ENCODE measurements at regions not wholly inside any gene's neighbourhood (a gene's known extent, or its start where the extent isn't known, plus 50 kb on each side); places are given as distances from the start of the nearest gene placed in this dataset.

DNA sequence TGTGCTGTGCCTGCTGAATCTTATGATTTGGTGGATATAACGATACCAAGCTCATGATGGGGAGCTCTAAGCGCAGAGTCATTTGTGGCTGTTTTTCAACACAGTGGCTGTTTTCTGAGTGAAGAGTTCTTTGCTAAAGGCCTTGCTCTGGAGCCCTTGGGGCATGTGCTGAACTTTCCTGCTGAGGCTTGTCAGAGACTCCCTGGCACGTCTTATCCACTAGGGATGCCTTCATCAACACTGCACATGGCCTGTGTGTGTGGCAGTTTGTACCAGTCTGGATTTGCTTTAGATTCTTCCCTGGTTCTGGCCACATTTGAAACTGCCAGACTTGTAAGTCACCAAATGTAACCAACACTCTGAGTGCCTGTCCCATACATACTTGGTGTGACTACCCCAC is 188.2 kb downstream of the DMRT2 start:
- H3K4me3 ChIP-seq = no peak overlapping the region
- DNase-seq (ENCODE audit: low read depth in 1 of 2, low spot score in 1 of 2) = no peak
- TF ChIP-seq, protein P1, sequence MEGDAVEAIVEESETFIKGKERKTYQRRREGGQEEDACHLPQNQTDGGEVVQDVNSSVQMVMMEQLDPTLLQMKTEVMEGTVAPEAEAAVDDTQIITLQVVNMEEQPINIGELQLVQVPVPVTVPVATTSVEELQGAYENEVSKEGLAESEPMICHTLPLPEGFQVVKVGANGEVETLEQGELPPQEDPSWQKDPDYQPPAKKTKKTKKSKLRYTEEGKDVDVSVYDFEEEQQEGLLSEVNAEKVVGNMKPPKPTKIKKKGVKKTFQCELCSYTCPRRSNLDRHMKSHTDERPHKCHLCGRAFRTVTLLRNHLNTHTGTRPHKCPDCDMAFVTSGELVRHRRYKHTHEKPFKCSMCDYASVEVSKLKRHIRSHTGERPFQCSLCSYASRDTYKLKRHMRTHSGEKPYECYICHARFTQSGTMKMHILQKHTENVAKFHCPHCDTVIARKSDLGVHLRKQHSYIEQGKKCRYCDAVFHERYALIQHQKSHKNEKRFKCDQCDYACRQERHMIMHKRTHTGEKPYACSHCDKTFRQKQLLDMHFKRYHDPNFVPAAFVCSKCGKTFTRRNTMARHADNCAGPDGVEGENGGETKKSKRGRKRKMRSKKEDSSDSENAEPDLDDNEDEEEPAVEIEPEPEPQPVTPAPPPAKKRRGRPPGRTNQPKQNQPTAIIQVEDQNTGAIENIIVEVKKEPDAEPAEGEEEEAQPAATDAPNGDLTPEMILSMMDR (IDR thresholded peaks at IDR 0.05; ENCODE audit: low read depth, low read length) = no peak
- H3K27ac ChIP-seq = no peak overlapping the region
- H3K36me3 ChIP-seq = no peaks in the 10 kb centered on the region
- no peaks in the 10 kb centered on the region for H3K4me1 ChIP-seq (ENCODE audit: low read depth)
- H3K9me3 ChIP-seq (ENCODE audit: low read depth) = no peaks in the 10 kb centered on the region
- no peaks in the 10 kb centered on the region for H3K27me3 ChIP-seq

DNA sequence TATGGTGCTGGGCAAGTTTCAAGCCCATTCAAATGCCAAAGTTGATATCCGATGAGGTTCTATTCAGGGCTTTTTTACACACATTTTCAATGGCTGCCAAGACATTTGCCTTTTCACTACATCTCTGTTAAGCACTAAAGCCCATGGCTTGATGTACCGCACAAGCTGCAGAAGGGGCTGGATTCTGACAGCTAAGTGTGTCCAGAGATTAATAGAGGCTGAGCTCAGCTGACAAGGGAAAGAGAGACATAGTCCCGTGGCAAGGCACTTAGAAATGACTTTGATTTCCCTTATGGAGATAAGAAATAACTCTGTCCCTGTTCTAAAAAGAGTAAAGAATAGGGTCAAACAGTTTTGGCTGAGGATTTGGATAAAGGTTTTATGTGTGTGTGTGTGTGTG is 198.6 kb downstream of the DMRT2 start:
- no peak overlapping the region for H3K4me3 ChIP-seq
- TF ChIP-seq, protein P1 (IDR thresholded peaks at IDR 0.05; ENCODE audit: low read depth, low read length) = no peak
- no peaks in the 10 kb centered on the region for H3K4me1 ChIP-seq (ENCODE audit: low read depth)
- H3K27me3 ChIP-seq = no peaks in the 10 kb centered on the region
- no peak overlapping the region for H3K27ac ChIP-seq
- H3K9me3 ChIP-seq (ENCODE audit: low read depth) = no peaks in the 10 kb centered on the region
- peak in 1 of 2 donors; percentile 74 for DNase-seq (ENCODE audit: low read depth in 1 of 2, low spot score in 1 of 2)
- H3K36me3 ChIP-seq = no peaks in the 10 kb centered on the region

DNA sequence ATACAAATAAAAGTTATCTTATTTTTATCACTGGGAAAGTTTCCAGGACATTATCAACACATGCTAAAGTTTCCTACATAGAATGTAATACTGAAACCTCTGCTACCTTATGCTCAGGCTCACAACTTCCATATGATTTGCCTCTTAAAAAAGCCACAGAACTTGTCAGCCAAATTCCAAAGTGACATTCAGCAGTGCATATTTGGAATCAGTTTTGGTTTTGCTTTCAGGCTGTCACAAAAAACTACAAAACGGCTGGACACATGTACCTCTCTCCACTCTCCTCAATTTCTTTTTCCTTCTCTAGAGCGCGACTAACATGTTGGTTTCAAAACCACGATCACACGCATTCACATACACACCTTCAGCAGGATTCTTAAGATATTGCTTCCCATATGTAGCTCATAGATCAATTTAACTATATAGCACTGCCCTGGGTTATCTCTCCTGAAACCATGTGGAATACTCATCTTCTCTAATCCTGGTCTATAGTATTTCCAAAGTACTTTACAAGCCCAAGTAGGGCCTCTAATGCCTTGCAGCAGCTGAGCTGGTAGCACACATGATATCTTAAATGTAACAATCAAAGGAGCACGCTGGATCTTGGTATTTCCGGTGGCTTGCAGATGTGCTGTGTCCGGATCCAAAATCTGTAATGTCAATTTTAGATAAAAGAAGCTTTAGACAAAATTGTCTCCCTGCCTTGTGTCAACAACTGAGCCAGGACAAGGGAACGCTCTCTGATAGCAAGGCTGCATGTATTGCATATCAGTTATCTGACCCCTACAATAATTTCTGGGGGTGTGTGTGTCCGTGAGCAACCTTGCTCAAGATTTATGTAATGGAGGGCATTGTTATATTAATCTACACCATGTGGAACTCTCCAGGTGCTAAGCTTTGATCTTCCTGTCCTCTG is 203.2 kb downstream of the DMRT2 start:
- H3K27ac ChIP-seq = no peak overlapping the region
- no peak overlapping the region for H3K4me3 ChIP-seq
- TF ChIP-seq, protein P1 (IDR thresholded peaks at IDR 0.05; ENCODE audit: low read depth, low read length) = no peak
- H3K27me3 ChIP-seq = no peaks in the 10 kb centered on the region
- H3K4me1 ChIP-seq (ENCODE audit: low read depth) = no peaks in the 10 kb centered on the region
- no peaks in the 10 kb centered on the region for H3K36me3 ChIP-seq
- DNase-seq (ENCODE audit: low read depth in 1 of 2, low spot score in 1 of 2) = peak in 1 of 2 donors; percentile 6
- no peaks in the 10 kb centered on the region for H3K9me3 ChIP-seq (ENCODE audit: low read depth)

DNA sequence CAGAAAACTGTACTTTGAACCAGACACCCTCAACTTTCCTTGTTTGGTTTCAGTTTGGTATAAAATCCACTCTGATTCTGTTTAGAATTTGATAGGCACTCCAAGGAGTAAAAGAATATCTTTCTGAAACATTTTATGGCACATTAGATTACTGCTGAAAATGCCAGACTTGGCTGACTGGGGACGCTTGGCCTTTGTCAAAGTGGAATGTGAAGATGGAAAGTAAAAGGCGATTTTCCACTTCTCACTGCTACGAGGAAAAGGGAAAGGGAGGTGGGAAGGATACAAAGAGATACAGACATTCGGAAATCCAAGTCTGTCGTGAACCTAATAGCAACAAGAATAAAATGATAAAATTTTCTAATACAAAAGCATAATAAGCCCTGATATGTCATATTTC is 203.9 kb downstream of the DMRT2 start:
- Histone ChIP-seq H3K9me3 (ENCODE audit: low read depth) (no peaks in the 10 kb centered on the region), H3K4me1 (ENCODE audit: low read depth) (no peaks in the 10 kb centered on the region), H3K27ac (no peak overlapping the region), H3K4me3 (no peak overlapping the region), H3K36me3 (no peaks in the 10 kb centered on the region), H3K27me3 (no peaks in the 10 kb centered on the region)
- no peak for DNase-seq (ENCODE audit: low read depth in 1 of 2, low spot score in 1 of 2)
- TF ChIP-seq, protein P1 (IDR thresholded peaks at IDR 0.05; ENCODE audit: low read depth, low read length) = no peak

DNA sequence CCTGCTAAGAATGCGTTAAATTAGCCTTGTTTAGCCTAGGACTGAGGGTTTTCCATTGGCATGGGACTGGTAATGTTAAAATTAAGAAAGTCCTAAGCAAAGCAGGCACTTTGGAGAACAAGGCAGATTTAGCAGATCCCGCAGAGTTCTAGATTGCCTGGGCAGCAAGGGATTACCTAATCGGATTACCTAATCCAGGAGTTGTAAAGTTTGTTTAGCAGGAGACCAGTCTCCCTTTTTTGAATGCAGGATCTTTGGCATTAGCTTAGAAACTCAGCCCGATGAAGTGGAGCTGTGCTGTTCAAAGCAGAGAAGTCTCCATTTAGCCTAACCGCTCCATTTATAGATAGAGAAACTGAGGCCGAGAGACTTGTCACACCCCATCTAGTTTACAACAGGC is 206.0 kb downstream of the DMRT2 start:
- Histone ChIP-seq H3K27me3 (no peaks in the 10 kb centered on the region), H3K4me3 (no peak overlapping the region), H3K4me1 (ENCODE audit: low read depth) (no peaks in the 10 kb centered on the region), H3K36me3 (no peaks in the 10 kb centered on the region), H3K9me3 (ENCODE audit: low read depth) (no peaks in the 10 kb centered on the region), H3K27ac (no peak overlapping the region)
- no peak for DNase-seq (ENCODE audit: low read depth in 1 of 2, low spot score in 1 of 2)
- TF ChIP-seq, protein P1 (IDR thresholded peaks at IDR 0.05; ENCODE audit: low read depth, low read length) = no peak
